ENCODE measurements at regions not wholly inside any gene's neighbourhood (a gene's known extent, or its start where the extent isn't known, plus 50 kb on each side); places are given as distances from the start of the nearest gene placed in this dataset.

DNA sequence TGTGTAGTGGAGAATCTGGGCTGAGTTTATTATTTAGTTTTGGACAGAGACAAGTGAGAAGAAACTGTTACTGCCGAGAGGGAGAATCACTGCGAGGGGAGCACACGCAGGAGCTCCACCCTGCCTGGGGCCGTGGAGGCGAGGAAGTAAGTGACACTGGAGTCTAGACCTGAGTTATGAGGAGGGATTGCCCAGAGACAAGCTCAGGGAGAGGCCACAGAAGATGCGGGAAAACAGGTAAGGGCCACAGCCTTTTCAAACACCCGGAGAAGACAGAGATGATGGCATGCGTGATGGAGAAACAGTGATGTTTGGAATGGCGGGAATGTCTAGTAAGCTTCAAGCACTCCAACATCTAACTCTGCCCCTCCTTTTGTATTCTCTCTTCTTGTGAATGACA, 84.1 kb downstream of the TNFSF11 start:
- Histone ChIP-seq H3K4me3 (no peak overlapping the region), H3K36me3 (no peaks in the 10 kb centered on the region), H3K4me2 (no peak overlapping the region), H3K27me3 (no peaks in the 10 kb centered on the region), H3K27ac (no peak overlapping the region), H3K9me3 (no peaks in the 10 kb centered on the region), H3K4me1 (no peaks in the 10 kb centered on the region), H4K20me1 (no peaks in the 10 kb centered on the region), H3K9ac (no peak overlapping the region)
- TF ChIP-seq Cebpa-rat (IDR thresholded peaks at IDR 0.05): no peak

DNA sequence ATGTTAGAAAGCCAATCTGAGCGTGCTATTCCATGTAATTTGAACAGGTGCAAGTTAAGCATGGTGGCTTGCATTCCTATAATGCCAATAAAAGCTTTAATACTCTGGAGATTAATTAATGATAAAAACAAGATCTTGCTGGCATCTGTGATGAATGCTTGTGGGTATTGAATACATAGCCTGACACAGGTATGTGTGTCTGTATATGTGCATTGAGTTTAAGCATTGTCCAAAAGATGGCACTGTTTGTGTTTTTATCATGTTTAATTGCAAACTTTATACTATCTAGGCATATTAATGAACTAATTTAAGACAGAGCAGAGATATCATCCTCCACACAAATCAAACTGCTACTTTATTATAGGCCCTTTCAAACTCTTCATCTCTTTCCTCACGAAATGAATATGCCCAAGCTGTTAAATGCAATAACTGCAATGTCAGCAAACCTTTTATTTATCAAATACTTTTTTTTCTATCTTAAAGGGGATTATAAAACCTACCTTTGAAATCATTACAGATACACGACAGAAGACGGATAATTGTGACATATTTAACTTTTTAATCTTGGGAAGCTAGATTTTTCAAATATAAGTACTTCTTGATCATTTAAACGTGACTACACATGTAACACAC, 86.5 kb downstream of the TNFSF11 start:
- no peaks in the 10 kb centered on the region for H3K36me3 ChIP-seq
- no peaks in the 10 kb centered on the region for H3K9me3 ChIP-seq
- H4K20me1 ChIP-seq: no peaks in the 10 kb centered on the region
- no peak for TF ChIP-seq Cebpa-rat (IDR thresholded peaks at IDR 0.05)
- H3K4me3 ChIP-seq: no peak overlapping the region
- no peak overlapping the region for H3K9ac ChIP-seq
- H3K27me3 ChIP-seq: no peaks in the 10 kb centered on the region
- no peak overlapping the region for H3K4me2 ChIP-seq
- H3K4me1 ChIP-seq: no peaks in the 10 kb centered on the region
- no peak overlapping the region for H3K27ac ChIP-seq

DNA sequence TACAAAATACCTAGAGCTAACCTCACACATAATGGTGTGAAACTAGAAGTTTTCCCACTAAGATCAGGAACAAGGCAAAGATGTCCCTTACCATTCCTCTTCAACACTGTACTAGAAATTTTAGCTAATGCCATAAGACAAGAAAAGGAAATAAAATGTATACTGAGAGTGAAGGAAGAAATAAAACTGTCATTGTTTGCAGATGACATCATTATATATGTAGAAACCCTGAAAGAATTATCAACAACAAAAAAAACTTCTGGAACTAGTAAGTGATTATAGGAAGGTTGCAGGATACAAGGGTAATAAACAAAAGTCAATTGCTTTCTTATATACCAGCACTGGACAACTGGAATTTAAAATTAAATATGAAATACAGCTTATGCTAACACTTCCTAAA, 93.7 kb downstream of the TNFSF11 start:
- no peak overlapping the region for H3K4me2 ChIP-seq

DNA sequence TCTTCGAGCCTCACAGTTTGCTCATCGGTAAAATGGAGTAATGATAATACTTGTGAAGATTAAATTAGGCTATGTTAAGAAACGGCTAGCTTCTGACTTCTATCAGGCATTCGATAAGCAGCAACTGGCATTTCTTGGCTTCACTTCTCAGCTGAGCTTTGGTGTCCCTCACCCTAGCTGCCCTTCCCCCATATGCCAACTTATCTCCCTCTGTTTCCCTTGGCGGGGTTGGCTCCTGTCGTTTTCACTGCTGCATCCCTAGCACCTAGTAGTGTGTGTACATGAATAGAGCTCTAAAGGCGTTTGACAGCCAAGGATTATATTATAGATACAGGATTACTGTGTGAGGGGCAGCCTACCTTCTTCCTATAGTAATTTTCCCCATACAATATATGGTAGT, 97.5 kb downstream of the TNFSF11 start:
- Histone ChIP-seq H3K27me3 (no peaks in the 10 kb centered on the region), H3K4me2 (no peak overlapping the region), H3K27ac (no peak overlapping the region), H3K4me3 (no peak overlapping the region), H3K9me3 (no peaks in the 10 kb centered on the region), H4K20me1 (no peaks in the 10 kb centered on the region), H3K9ac (no peak overlapping the region), H3K36me3 (no peaks in the 10 kb centered on the region), H3K4me1 (no peaks in the 10 kb centered on the region)
- TF ChIP-seq Cebpa-rat (IDR thresholded peaks at IDR 0.05): no peak

More for the DNA sequence above, 93.7 kb downstream of the TNFSF11 start:
- Histone ChIP-seq H3K36me3 (no peaks in the 10 kb centered on the region), H3K9me3 (no peaks in the 10 kb centered on the region), H3K27ac (no peak overlapping the region), H3K4me3 (no peak overlapping the region), H3K27me3 (no peaks in the 10 kb centered on the region), H3K9ac (no peak overlapping the region), H3K4me1 (no peaks in the 10 kb centered on the region), H4K20me1 (no peaks in the 10 kb centered on the region)
- no peak for TF ChIP-seq Cebpa-rat (IDR thresholded peaks at IDR 0.05)

DNA sequence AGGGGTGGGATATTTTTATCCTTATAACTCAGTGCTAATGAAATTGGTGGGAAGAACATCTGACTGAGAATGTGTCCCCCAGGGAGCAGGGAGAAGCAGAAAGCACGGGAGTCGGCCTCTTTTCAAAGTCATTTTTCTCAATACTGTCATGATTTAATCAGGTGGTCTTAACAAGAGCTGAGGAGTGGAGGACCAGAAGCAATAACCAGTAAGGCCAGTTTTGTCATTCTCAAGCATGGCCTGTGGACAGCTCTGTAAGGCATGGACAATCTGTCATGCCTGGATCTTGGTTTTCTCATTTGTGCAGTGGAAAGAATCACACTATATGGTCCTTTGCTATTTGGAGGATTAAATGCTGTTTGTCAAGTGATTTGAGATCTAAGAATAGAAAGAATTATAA, 99.7 kb downstream of the TNFSF11 start:
- no peaks in the 10 kb centered on the region for H3K4me1 ChIP-seq
- no peak overlapping the region for H3K27ac ChIP-seq
- H3K4me3 ChIP-seq: no peak overlapping the region
- no peak overlapping the region for H3K9ac ChIP-seq
- H3K36me3 ChIP-seq: no peaks in the 10 kb centered on the region
- no peaks in the 10 kb centered on the region for H3K27me3 ChIP-seq
- no peak for TF ChIP-seq Cebpa-rat (IDR thresholded peaks at IDR 0.05)
- H3K4me2 ChIP-seq: no peak overlapping the region
- H4K20me1 ChIP-seq: no peaks in the 10 kb centered on the region
- H3K9me3 ChIP-seq: no peaks in the 10 kb centered on the region

DNA sequence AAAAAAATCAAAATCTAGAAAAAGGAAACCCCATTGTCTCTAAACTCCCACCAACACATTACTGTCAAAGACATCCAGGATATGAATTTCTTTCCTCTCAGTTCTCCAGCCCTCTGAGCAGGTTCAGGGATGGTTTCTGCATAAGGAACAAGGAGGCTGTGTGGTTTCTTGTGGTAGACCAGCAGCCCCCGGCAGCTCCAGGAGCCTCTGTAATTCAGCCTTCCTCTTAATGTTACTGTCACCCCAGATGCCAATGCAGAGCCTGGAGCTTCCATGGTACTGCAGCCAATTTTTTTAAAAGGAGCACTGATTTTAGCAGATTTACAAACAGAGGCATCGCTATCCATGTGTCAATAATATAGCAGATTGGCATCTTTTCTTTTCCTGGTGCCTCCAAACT, 100.6 kb upstream of the FAM216B start:
- no peak overlapping the region for H3K9ac ChIP-seq

DNA sequence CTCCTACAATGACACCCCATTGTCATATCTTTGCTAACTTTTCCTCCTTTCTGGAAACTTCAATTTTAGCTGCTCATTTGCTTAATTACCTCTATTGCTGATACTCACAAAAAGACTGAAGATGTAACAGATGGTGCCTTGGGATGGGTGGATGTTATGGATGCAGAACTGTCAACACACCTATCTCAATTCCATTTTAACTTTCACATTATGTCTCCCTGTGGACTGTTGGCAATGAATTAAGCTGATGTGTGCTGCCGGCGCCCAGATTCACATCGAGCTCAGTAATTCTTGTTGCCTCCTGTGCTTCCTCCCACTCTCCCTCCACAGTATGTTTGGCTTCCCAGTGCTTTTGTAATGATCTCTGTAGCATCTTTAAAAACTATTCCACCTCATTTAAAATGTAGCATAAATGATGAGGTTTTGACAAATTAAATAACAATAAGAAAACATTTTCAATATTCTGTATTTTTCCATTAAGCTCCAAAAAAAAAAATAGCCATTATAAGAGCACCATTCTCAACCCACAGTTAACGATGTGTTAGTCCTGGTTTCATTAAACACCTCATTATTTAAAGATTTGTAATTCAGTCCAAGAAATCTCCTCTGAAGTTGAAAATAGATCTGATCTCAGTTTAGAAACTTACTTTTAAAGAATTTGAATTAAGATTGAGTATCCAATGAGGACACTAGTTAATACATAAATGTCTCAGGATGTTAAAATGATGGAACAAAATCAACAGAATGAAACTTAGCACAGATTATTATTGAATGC, 99.9 kb upstream of the FAM216B start:
- Histone ChIP-seq H3K4me3 (no peak overlapping the region), H3K27ac (no peak overlapping the region), H4K20me1 (no peaks in the 10 kb centered on the region), H3K4me1 (no peaks in the 10 kb centered on the region), H3K27me3 (no peaks in the 10 kb centered on the region), H3K9me3 (no peaks in the 10 kb centered on the region), H3K36me3 (no peaks in the 10 kb centered on the region), H3K4me2 (no peak overlapping the region), H3K9ac (no peak overlapping the region)
- no peak for TF ChIP-seq Cebpa-rat (IDR thresholded peaks at IDR 0.05)

More for the DNA sequence above, 100.6 kb upstream of the FAM216B start:
- no peaks in the 10 kb centered on the region for H3K27me3 ChIP-seq
- no peak overlapping the region for H3K4me3 ChIP-seq
- no peak for TF ChIP-seq Cebpa-rat (IDR thresholded peaks at IDR 0.05)
- no peaks in the 10 kb centered on the region for H3K36me3 ChIP-seq
- no peaks in the 10 kb centered on the region for H4K20me1 ChIP-seq
- H3K4me1 ChIP-seq: no peaks in the 10 kb centered on the region
- H3K27ac ChIP-seq: no peak overlapping the region
- no peak overlapping the region for H3K4me2 ChIP-seq
- no peaks in the 10 kb centered on the region for H3K9me3 ChIP-seq

DNA sequence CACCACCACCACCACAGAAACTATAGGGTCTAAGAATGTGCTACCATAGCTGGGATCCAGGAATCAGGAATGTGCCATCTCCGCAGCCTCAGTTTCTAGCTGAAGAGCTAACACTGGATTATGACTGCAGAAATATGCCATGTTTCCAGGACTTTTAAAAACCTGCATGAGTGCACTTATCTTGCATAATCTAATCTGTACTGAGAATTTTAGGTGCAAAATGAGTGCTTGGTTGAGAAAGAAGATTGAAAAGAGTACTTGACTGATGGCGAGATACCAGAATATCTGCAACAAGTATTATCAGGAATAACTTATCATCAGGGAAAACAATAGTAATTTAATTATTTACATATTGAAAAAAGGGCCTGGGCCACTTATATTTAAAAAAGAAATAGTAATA, 97.2 kb upstream of the FAM216B start:
- Histone ChIP-seq H3K9ac (no peak overlapping the region), H3K4me3 (no peak overlapping the region), H3K36me3 (no peaks in the 10 kb centered on the region), H3K4me2 (no peak overlapping the region), H3K4me1 (no peaks in the 10 kb centered on the region), H3K27me3 (no peaks in the 10 kb centered on the region), H4K20me1 (no peaks in the 10 kb centered on the region), H3K27ac (no peak overlapping the region), H3K9me3 (no peaks in the 10 kb centered on the region)
- TF ChIP-seq Cebpa-rat (IDR thresholded peaks at IDR 0.05): no peak

DNA sequence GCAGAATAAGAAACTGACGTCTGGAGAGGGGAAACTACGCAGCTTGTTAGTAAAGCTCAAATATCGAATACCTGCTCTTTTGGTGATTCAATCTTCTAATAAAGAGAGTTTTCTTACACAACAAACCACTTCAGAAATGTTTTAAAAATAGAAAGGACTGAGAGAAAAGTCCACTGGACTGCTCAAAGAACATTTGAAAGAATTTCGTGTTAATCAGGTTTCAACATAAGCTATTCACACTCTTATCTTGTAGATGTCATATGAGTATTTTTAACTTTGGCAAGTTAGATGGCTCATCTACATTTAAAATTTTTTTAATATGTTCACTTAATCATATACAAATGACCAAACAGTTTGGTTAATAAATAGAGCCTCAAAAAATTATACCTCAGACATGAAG, 95.6 kb upstream of the FAM216B start:
- Histone ChIP-seq H3K36me3 (no peaks in the 10 kb centered on the region), H3K27me3 (no peaks in the 10 kb centered on the region), H4K20me1 (no peaks in the 10 kb centered on the region), H3K9ac (no peak overlapping the region), H3K4me3 (no peak overlapping the region), H3K4me1 (no peaks in the 10 kb centered on the region), H3K27ac (no peak overlapping the region), H3K9me3 (no peaks in the 10 kb centered on the region), H3K4me2 (no peak overlapping the region)
- TF ChIP-seq Cebpa-rat (IDR thresholded peaks at IDR 0.05): no peak

DNA sequence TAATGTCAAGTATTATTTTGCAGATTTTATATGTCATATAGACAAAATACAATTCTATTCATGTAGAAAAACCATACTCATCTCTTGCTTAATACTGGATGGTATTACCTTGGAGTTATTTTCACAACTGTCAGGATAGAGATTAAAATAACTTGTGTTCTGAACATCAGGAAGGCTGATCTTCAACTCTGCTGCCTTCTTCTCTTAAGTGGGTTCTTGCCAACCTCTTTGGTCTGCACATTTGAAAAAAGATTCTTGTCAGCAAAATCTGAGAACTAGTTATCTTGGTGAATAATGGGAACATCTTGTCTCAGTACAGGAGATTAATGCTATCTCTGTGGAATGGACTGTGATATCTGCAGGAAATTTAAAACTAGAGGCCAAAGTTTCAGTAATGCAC, 95.2 kb upstream of the FAM216B start:
- Histone ChIP-seq H3K9ac (no peak overlapping the region), H4K20me1 (no peaks in the 10 kb centered on the region), H3K27ac (no peak overlapping the region), H3K4me3 (no peak overlapping the region), H3K36me3 (no peaks in the 10 kb centered on the region), H3K4me2 (no peak overlapping the region), H3K4me1 (no peaks in the 10 kb centered on the region), H3K27me3 (no peaks in the 10 kb centered on the region), H3K9me3 (no peaks in the 10 kb centered on the region)
- TF ChIP-seq Cebpa-rat (IDR thresholded peaks at IDR 0.05): no peak
